ENCODE measurements at regions not wholly inside any gene's neighbourhood (a gene's known extent, or its start where the extent isn't known, plus 50 kb on each side); places are given as distances from the start of the nearest gene placed in this dataset.

DNA sequence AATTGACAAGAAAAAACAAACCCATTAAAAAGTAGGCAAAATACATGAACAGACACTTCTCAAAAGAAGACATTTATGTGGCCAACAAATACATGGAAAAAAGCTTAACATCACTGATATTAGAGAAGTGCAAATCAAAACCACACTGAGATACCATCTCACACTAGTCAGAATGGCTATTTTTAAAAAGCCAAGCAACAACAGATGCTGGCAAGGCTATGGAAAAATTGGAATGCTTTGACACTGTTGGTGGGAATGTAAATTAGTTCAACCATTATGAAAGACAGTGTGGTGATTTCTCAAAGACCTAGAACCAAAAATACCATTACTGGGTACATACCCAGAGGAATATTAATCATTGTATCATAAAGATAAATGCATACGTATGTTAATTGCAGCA lies 641.1 kb upstream of the B3GALT2 start:
- TF ChIP-seq, protein P1, sequence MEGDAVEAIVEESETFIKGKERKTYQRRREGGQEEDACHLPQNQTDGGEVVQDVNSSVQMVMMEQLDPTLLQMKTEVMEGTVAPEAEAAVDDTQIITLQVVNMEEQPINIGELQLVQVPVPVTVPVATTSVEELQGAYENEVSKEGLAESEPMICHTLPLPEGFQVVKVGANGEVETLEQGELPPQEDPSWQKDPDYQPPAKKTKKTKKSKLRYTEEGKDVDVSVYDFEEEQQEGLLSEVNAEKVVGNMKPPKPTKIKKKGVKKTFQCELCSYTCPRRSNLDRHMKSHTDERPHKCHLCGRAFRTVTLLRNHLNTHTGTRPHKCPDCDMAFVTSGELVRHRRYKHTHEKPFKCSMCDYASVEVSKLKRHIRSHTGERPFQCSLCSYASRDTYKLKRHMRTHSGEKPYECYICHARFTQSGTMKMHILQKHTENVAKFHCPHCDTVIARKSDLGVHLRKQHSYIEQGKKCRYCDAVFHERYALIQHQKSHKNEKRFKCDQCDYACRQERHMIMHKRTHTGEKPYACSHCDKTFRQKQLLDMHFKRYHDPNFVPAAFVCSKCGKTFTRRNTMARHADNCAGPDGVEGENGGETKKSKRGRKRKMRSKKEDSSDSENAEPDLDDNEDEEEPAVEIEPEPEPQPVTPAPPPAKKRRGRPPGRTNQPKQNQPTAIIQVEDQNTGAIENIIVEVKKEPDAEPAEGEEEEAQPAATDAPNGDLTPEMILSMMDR (IDR thresholded peaks at IDR 0.05; ENCODE audit: poor library complexity): no peak
- TF ChIP-seq EZH2 (IDR thresholded peaks at IDR 0.05; ENCODE audit: borderline replicate concordance): no peak
